ENCODE measurements at regions not wholly inside any gene's neighbourhood (a gene's known extent, or its start where the extent isn't known, plus 50 kb on each side); places are given as distances from the start of the nearest gene placed in this dataset.

- H2BK15ac ChIP-seq (ENCODE audit: low read depth, low read length) = no peak overlapping the region
Observed at GRCh38 chr6:9412951-9413559, 977.7 kb upstream of the SLC35B3 start.

More at GRCh38 chr6:9412951-9413559, 977.7 kb upstream of the SLC35B3 start:
- no peak overlapping the region for H4K8ac ChIP-seq (replicated peaks; ENCODE audit: insufficient read length, low read depth, low read length)
- no peaks in the 10 kb centered on the region; a peak in 2 of 5 replicates for H3K9me3 Mint-ChIP-seq
- H3K18ac ChIP-seq (ENCODE audit: insufficient read length, low read depth, low read length) = no peak overlapping the region
- no peak overlapping the region for H3T11ph ChIP-seq (ENCODE audit: low read length)
- no peaks in the 10 kb centered on the region for H3K79me1 ChIP-seq (ENCODE audit: insufficient read depth, low read depth, low read length, poor library complexity, severe bottlenecking)
- H3K9me3 ChIP-seq (ENCODE audit: control insufficient read depth, low read depth, low read length) = no peaks in the 10 kb centered on the region
- no peak overlapping the region for H3K56ac ChIP-seq (ENCODE audit: insufficient read length, low read depth, low read length)
- H3K23me2 ChIP-seq (ENCODE audit: insufficient read length, low read depth, low read length, poor library complexity, severe bottlenecking) = no peaks in the 10 kb centered on the region
- no peak overlapping the region for H3K27ac ChIP-seq (ENCODE audit: insufficient read length, low read depth, low read length)
- no peak overlapping the region for H2BK120ac ChIP-seq (ENCODE audit: low read depth, low read length, poor library complexity, severe bottlenecking)
- H3K4me3 Mint-ChIP-seq = no peak overlapping the region
- no peak overlapping the region for H3K23ac ChIP-seq (ENCODE audit: insufficient read length, low read depth, low read length)
- no peak overlapping the region for H3K9ac ChIP-seq (ENCODE audit: extremely low read depth, insufficient read length, low read length)
- H3K36me3 Mint-ChIP-seq (ENCODE audit: insufficient read depth in 1 of 3, low read depth in 3 of 3) = peaks cover 0 to 5% (median 0%) of the 10 kb centered on the region in 3 experiments; a peak in 2 of 7 replicates
- H4K91ac ChIP-seq (ENCODE audit: insufficient read length, low read depth, low read length) = no peak overlapping the region
- H4K20me1 ChIP-seq (ENCODE audit: control insufficient read depth, insufficient read depth, insufficient read length) = no peaks in the 10 kb centered on the region
- no peaks in the 10 kb centered on the region for H3K4me1 ChIP-seq (ENCODE audit: insufficient read depth, low read length)
- peaks cover 3% of the 10 kb centered on the region for H3K27me3 Mint-ChIP-seq (ENCODE audit: low read depth)
- no peak overlapping the region for H3K27ac Mint-ChIP-seq
- H4K5ac ChIP-seq (ENCODE audit: insufficient read length, low read depth, low read length) = no peak overlapping the region
- no CpG with 5 or more reads among the region's 5 CpGs for WGBS (ENCODE audit: extremely low coverage, insufficient read length, low lambda C conversion rate)
- H2BK20ac ChIP-seq (ENCODE audit: low read depth, low read length, poor library complexity, severe bottlenecking) = no peak overlapping the region
- peak; percentile 80 for TF ChIP-seq CTCF (conservative IDR thresholded peaks at IDR 0.05)
- no peak overlapping the region for H2AFZ ChIP-seq (ENCODE audit: low read length)
- no peaks in the 10 kb centered on the region for H3K79me2 ChIP-seq (ENCODE audit: insufficient read depth, low read length)
- no peaks in the 10 kb centered on the region for H3K4me1 Mint-ChIP-seq
- DNase-seq = peak; percentile 57
- no peak overlapping the region for H3K4me2 ChIP-seq (ENCODE audit: insufficient read depth, insufficient read length, low read length)
- H3K14ac ChIP-seq (ENCODE audit: insufficient read depth, low read length) = no peak overlapping the region
- H3K27me3 ChIP-seq (ENCODE audit: insufficient read depth, low read length) = no peaks in the 10 kb centered on the region
- no peak overlapping the region for H3K4ac ChIP-seq (ENCODE audit: low read depth, low read length)
- H2BK12ac ChIP-seq (ENCODE audit: insufficient read length, low read depth, low read length) = no peak overlapping the region
- no peak overlapping the region for H2AK5ac ChIP-seq (ENCODE audit: insufficient read length, low read length)
- H2BK5ac ChIP-seq (ENCODE audit: insufficient read length, low read length) = no peak overlapping the region

All from H9 (cell line).